ENCODE measurements at regions not wholly inside any gene's neighbourhood (a gene's known extent, or its start where the extent isn't known, plus 50 kb on each side); places are given as distances from the start of the nearest gene placed in this dataset.

DNA sequence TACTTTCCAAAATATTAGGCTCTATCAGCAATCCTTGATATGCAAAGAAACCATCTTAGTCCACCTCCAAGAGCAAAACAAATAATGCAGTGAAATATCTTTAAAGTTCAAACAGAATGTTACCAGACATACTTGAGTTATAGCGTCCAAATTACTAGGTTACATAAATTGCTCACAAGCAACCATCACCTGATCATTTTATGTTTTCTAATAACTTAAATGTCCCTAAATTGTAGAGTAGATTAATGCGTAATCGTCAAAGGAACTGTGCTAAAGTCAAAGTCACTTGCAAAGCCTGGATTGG, 350.6 kb upstream of the ARGLU1 start:
- no peaks in the 10 kb centered on the region for H3K79me2 ChIP-seq (ENCODE audit: low read length)
- no peak overlapping the region for H3K9ac ChIP-seq (ENCODE audit: low read length)
- ChIA-PET CTCF (no interaction called here), POLR2A (ENCODE audit: unreplicated experiment) (no interaction called here)
- H3K9me2 ChIP-seq (replicated peaks; ENCODE audit: low read length) = no peaks in the 10 kb centered on the region
- H3K27ac ChIP-seq (ENCODE audit: low read length) = no peak overlapping the region
- H3F3A ChIP-seq (ENCODE audit: low read length, unreplicated experiment) = no peaks in the 10 kb centered on the region
- no TSS peak for BruUV-seq (replicated peaks)
- intact Hi-C loops (cut with micrococcal nuclease) = loop anchor here (5.0 kb wide), 1 partner anchor 381 kb away; the partner anchor contains the start of gene EFNB2
- 0 out of 2 replicates have a peak overlapping the region, but pooled peaks have one; percentile 96 for H2AFZ ChIP-seq (ENCODE audit: low read length)
- H3K4me2 ChIP-seq (ENCODE audit: low read length) = peak overlapping the region; percentile 88; the same call in 1 of the 2 replicates
- no peaks in the 10 kb centered on the region for H3K9me3 ChIP-seq (ENCODE audit: low read length)
- TF ChIP-seq EZH2phosphoT487 (IDR thresholded peaks at IDR 0.05; ENCODE audit: borderline replicate concordance, low read length) (no peak), EZH2 (IDR thresholded peaks at IDR 0.05; ENCODE audit: low read length, unreplicated experiment) (no peak)
- TF ChIP-seq, protein P1, sequence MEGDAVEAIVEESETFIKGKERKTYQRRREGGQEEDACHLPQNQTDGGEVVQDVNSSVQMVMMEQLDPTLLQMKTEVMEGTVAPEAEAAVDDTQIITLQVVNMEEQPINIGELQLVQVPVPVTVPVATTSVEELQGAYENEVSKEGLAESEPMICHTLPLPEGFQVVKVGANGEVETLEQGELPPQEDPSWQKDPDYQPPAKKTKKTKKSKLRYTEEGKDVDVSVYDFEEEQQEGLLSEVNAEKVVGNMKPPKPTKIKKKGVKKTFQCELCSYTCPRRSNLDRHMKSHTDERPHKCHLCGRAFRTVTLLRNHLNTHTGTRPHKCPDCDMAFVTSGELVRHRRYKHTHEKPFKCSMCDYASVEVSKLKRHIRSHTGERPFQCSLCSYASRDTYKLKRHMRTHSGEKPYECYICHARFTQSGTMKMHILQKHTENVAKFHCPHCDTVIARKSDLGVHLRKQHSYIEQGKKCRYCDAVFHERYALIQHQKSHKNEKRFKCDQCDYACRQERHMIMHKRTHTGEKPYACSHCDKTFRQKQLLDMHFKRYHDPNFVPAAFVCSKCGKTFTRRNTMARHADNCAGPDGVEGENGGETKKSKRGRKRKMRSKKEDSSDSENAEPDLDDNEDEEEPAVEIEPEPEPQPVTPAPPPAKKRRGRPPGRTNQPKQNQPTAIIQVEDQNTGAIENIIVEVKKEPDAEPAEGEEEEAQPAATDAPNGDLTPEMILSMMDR (conservative IDR thresholded peaks at IDR 0.05; ENCODE audit: low read depth, low read length) = no peak
- no peaks in the 10 kb centered on the region for H3K4me1 ChIP-seq (ENCODE audit: insufficient read depth, low read length)
- peak overlapping the region; percentile 70; the same call in 1 of the 2 replicates for H3K4me3 ChIP-seq (ENCODE audit: low read length)
- no peaks in the 10 kb centered on the region for H4K20me1 ChIP-seq (ENCODE audit: low read length)
- DNase-seq = no peak
- ATAC-seq = no peak
- H3K36me3 ChIP-seq (ENCODE audit: low read depth, low read length) = no peaks in the 10 kb centered on the region
- peaks cover 3% of the 10 kb centered on the region; the same call in 1 of the 2 replicates for H3K27me3 ChIP-seq (ENCODE audit: low read length)

DNA sequence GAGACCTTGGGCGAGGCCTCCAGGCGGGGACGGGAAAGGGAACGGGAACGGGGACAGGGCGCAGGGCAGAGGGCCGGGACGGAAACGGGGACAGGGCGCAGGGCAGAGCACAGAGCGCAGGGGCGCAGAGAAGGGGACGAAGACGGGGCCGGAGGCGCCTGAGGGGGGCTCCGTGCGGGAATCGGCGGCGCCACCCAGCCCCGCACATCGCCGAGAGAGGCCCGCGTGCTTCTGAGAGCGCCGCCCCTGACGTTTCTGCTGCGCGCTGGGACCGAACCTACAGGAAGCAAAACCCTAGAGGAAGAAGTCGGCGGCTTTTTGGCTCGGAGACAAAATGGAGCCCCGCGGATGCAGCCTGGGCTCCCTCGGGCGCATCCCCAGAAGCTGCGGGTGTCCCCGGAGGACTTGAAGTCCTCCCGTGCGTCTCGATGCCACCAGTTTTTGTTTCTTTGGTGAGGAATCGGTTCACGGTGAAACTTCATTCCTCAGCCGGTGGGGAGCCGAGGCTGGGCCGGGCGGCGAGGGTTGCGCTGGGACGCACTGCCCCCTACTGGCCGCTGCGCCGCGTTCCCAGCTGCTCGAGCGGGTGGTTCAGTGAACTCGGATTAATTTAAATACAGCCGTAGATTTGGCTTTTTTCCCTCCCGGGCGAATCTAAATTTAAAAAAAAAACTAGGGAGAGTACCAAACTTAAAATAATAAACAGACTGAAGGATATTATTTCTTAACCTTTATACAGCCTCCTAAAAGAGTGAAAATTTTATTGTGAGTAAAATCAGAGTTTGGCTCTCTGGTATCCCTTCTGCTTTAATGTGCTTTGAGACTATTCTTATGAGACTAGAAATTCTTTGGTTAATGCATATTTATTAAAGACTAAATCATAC, 350.0 kb upstream of the ARGLU1 start:
- peak overlapping the region; percentile 96 for H2AFZ ChIP-seq (ENCODE audit: low read length)
- no peaks in the 10 kb centered on the region for H4K20me1 ChIP-seq (ENCODE audit: low read length)
- H3K9me3 ChIP-seq (ENCODE audit: low read length) = no peaks in the 10 kb centered on the region
- no peaks in the 10 kb centered on the region for H3K9me2 ChIP-seq (replicated peaks; ENCODE audit: low read length)
- H3K4me3 ChIP-seq (ENCODE audit: low read length) = peak overlapping the region; percentile 70
- TF ChIP-seq EZH2 (IDR thresholded peaks at IDR 0.05; ENCODE audit: low read length, unreplicated experiment) = no peak
- TF ChIP-seq, protein P1 (conservative IDR thresholded peaks at IDR 0.05; ENCODE audit: low read depth, low read length) = peak; percentile 86
- no peak for TF ChIP-seq EZH2phosphoT487 (IDR thresholded peaks at IDR 0.05; ENCODE audit: borderline replicate concordance, low read length)
- no peaks in the 10 kb centered on the region for H3F3A ChIP-seq (ENCODE audit: low read length, unreplicated experiment)
- peak overlapping the region; percentile 48 for H3K9ac ChIP-seq (ENCODE audit: low read length)
- no peaks in the 10 kb centered on the region for H3K4me1 ChIP-seq (ENCODE audit: insufficient read depth, low read length)
- H3K79me2 ChIP-seq (ENCODE audit: low read length) = no peaks in the 10 kb centered on the region
- H3K27ac ChIP-seq (ENCODE audit: low read length) = no peak overlapping the region
- ChIA-PET POLR2A (ENCODE audit: unreplicated experiment) (no interaction called here), CTCF (no interaction called here)
- H3K27me3 ChIP-seq (ENCODE audit: low read length) = no peaks in the 10 kb centered on the region
- ATAC-seq = peak; percentile 98
- DNase-seq = peak; percentile 61
- H3K36me3 ChIP-seq (ENCODE audit: low read depth, low read length) = no peaks in the 10 kb centered on the region
- peak overlapping the region; percentile 88 for H3K4me2 ChIP-seq (ENCODE audit: low read length)
- intact Hi-C loops (cut with micrococcal nuclease) = loop anchor here (5.0 kb wide), 1 partner anchor 381 kb away; the partner anchor contains the start of gene EFNB2
- no TSS peak for BruUV-seq (replicated peaks)

All from PC-3 (cell line).